ENCODE measurements at regions not wholly inside any gene's neighbourhood (a gene's known extent, or its start where the extent isn't known, plus 50 kb on each side); places are given as distances from the start of the nearest gene placed in this dataset.

DNA sequence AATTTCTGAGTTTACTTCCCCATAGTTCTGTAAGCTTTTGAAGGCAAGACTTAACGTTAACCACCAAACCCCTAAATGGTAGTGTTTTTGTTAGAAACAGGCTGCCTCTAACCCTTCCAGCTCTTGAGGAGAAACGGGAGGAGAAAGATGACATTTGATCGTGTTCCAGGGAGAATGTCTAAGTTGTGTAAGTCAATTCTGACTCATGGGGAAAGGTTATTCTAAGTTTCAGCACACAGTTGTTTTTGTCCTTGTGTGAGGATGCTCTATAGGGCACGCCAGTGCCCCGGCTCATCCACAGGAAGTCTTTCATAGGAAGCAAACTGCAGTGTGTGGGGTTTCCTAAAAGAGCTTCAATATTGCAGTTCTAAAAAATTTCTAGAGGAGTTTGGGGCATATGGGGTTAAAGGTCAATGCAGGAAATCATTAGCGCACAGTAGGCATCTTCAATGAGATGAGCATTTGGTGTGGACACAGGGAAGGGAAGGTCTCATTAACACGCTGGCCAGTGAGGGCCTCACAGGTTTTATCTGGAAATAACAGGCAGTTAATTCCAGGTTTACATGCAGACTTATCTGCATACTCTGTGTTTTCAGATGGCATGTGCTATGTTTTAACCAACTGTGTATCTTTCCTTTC lies 638.2 kb upstream of the IGFBP3 start:
- TF ChIP-seq SP1 (IDR thresholded peaks at IDR 0.05; ENCODE audit: low read depth) (0 out of 2 replicates have a peak, but pooled peaks have one; percentile 11), POLR2A (IDR thresholded peaks at IDR 0.05; ENCODE audit: borderline replicate concordance, extremely low read depth, insufficient read depth, insufficient read length) (no peak), CBX3 (IDR thresholded peaks at IDR 0.05; ENCODE audit: low read depth) (no peak), EGR1 (IDR thresholded peaks at IDR 0.05; ENCODE audit: low read depth) (no peak), EZH2 (IDR thresholded peaks at IDR 0.05) (no peak), CEBPB (IDR thresholded peaks at IDR 0.05; ENCODE audit: low read depth) (no peak), EZH2phosphoT487 (IDR thresholded peaks at IDR 0.05; ENCODE audit: borderline replicate concordance) (no peak), ZFX (IDR thresholded peaks at IDR 0.05) (no peak)
- TF ChIP-seq, protein P1, sequence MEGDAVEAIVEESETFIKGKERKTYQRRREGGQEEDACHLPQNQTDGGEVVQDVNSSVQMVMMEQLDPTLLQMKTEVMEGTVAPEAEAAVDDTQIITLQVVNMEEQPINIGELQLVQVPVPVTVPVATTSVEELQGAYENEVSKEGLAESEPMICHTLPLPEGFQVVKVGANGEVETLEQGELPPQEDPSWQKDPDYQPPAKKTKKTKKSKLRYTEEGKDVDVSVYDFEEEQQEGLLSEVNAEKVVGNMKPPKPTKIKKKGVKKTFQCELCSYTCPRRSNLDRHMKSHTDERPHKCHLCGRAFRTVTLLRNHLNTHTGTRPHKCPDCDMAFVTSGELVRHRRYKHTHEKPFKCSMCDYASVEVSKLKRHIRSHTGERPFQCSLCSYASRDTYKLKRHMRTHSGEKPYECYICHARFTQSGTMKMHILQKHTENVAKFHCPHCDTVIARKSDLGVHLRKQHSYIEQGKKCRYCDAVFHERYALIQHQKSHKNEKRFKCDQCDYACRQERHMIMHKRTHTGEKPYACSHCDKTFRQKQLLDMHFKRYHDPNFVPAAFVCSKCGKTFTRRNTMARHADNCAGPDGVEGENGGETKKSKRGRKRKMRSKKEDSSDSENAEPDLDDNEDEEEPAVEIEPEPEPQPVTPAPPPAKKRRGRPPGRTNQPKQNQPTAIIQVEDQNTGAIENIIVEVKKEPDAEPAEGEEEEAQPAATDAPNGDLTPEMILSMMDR (IDR thresholded peaks at IDR 0.05 in 2 of 3, conservative IDR thresholded peaks at IDR 0.05 in 1 of 3; ENCODE audit: borderline replicate concordance in 1 of 3, insufficient read depth in 1 of 3, low read depth in 2 of 3, low read length in 2 of 3) = no peak
- TF ChIP-seq, protein P2, sequence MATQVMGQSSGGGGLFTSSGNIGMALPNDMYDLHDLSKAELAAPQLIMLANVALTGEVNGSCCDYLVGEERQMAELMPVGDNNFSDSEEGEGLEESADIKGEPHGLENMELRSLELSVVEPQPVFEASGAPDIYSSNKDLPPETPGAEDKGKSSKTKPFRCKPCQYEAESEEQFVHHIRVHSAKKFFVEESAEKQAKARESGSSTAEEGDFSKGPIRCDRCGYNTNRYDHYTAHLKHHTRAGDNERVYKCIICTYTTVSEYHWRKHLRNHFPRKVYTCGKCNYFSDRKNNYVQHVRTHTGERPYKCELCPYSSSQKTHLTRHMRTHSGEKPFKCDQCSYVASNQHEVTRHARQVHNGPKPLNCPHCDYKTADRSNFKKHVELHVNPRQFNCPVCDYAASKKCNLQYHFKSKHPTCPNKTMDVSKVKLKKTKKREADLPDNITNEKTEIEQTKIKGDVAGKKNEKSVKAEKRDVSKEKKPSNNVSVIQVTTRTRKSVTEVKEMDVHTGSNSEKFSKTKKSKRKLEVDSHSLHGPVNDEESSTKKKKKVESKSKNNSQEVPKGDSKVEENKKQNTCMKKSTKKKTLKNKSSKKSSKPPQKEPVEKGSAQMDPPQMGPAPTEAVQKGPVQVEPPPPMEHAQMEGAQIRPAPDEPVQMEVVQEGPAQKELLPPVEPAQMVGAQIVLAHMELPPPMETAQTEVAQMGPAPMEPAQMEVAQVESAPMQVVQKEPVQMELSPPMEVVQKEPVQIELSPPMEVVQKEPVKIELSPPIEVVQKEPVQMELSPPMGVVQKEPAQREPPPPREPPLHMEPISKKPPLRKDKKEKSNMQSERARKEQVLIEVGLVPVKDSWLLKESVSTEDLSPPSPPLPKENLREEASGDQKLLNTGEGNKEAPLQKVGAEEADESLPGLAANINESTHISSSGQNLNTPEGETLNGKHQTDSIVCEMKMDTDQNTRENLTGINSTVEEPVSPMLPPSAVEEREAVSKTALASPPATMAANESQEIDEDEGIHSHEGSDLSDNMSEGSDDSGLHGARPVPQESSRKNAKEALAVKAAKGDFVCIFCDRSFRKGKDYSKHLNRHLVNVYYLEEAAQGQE (IDR thresholded peaks at IDR 0.05; ENCODE audit: low read depth) = no peak
- TF ChIP-seq, protein P3, sequence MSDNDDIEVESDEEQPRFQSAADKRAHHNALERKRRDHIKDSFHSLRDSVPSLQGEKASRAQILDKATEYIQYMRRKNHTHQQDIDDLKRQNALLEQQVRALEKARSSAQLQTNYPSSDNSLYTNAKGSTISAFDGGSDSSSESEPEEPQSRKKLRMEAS (IDR thresholded peaks at IDR 0.05) = no peak
